ENCODE measurements at regions not wholly inside any gene's neighbourhood (a gene's known extent, or its start where the extent isn't known, plus 50 kb on each side); places are given as distances from the start of the nearest gene placed in this dataset.

DNA sequence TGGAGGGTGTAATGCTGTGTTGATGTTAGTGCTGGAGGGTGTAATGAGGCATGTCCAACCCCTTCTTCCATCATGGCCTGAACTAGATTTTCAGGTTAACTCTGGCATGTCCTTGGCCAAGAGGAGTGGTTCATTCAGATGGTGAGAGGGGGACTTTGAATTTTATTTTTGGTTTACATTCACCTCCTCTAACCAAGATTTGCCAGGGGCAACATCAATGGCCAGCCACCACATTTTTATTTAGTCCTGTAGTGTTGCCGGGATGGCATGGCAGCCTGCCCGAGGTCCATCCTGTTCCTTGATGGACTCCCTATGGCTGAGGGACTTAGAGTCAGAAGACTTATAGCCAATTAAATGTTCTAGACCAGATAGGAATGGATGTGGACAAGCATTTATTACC, 484.6 kb upstream of the HS6ST1 start:
- DNase-seq: no peak

- DNase-seq: no peak
Measured at GRCh38 chr2:128805237-128805636, 486.6 kb upstream of the HS6ST1 start.

DNA sequence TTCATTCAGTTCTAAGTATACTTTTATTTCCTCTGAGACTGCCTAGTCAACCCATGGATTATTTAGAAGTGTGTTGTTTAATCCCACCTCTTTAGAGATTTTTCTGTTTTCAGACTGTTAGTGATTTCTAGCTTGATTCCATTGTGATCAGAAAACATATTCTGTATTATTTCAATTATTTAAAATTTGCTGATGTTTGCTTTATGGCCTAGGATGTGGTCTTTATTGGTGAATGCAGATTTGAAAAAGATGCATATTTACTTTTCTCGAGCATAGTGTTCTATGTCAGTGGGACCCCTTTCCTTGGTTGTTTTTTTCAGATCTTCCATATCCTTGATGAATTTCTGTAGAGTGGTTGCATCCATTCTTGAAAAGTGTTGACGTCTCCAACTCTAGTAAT, 487.2 kb upstream of the HS6ST1 start:
- no peak for DNase-seq

GRCh38 chr2:128807317-128807716, 488.6 kb upstream of the HS6ST1 start:
- DNase-seq: no peak

GRCh38 chr2:128808462-128809258, 490.0 kb upstream of the HS6ST1 start:
- DNase-seq: no peak

DNA sequence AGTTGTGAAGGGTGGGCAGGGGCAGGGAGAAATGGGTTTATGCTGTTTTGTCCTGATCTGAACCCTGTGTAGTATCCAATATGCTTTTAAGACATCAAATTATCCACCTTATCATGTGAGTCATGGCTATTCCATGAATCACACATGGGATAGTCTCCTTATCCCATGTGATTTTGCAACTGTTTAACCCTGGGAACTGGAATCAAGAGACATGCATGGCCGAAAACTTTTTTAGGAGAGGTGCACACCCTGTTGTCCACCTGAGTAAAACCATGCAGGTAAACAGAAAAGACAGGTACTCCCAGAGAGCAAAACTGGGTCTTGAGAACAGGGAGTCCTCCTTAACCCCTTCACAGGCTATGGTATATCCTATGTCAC, 490.6 kb upstream of the HS6ST1 start:
- no peak for DNase-seq

GRCh38 chr2:128809880-128810279, 491.2 kb upstream of the HS6ST1 start:
- no peak for DNase-seq

DNA sequence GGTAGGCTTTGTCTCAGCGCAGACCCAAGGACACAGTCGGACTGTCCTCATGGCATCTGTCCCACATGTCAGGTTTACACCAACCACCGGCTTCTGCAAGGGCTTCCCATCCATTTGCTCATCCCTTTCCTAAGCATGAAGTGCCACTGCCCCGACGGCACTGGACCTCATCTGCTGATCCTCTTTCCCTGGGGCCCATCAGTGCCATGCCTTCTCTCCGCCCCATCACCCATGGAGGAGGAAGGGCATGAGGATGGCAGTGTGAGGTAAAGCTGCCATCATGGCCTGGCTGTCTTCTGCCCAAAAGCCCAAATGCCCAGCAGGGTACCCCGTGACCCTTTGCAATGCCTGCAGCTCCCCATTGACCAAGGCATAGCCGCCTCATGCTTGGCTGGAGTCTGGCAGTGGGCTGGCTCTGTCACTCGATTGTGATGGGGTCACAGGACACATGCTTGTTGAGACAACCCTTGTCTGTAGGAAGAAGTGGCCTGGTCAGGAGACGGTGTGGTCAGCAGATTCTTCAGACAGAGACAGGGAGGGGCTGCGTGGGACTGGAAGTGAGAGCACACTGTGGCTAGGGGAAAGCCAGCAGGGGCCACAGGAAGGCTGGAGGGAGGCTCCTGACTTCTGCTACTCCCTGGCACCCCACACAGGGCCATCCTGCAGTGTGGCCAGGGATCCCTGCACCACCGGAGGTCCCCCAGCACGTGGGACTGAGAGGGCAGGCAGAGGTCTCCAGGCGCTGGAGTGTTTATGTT, 493.7 kb upstream of the HS6ST1 start:
- DNase-seq: no peak

GRCh38 chr2:128813352-128814034, 494.8 kb upstream of the HS6ST1 start:
- DNase-seq: no peak

GRCh38 chr2:128815248-128815647, 496.6 kb upstream of the HS6ST1 start:
- DNase-seq: no peak

DNA sequence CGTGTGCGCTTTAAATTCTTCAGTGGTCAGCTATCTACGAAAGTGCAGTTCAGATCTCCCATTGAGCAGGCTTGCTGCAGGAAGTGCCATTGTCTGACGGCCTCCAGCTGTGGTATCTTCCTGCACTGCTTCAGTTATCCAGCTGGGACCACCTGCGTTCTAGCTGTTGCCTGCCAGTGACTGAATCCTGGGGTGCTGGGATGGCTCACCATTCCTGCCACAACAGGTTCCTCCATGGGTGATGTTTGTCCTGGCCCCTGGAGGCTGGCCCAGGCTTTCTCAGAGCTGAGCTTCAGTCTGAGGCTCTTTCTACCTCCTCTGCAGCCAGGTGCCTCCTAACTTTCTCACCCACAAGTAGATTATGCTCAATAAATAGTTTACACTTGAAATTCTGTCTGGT, 498.5 kb upstream of the HS6ST1 start:
- no peak for DNase-seq

GRCh38 chr2:128817813-128818212, 499.1 kb upstream of the HS6ST1 start:
- no peak for DNase-seq

- DNase-seq: no peak
Measured at GRCh38 chr2:128818248-128818647, 499.6 kb upstream of the HS6ST1 start.

- DNase-seq: no peak
Measured at GRCh38 chr2:128818704-128819491, 500.2 kb upstream of the HS6ST1 start.

DNA sequence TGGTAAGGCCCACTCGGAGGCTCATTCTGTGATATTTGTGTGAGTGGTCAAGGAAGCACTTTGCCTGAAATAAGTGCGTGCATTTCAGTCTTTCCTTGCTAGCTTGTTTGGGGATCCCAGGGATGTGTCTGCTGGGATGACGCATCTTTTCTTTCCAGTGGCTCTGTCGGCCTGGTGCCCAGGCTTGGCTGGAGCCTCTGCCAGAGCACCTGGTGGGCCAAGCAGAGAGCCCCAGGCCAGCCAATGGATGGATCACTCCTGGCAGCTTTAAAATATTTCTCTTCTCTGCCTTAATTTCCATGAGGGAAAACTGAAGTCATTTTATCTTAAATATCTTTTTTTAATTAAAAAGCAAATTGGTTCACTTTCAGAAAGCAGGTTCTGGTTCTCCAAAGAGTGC, 501.8 kb upstream of the HS6ST1 start:
- DNase-seq: peak; percentile 64

GRCh38 chr2:128821010-128821409, 502.3 kb upstream of the HS6ST1 start:
- no peak for DNase-seq

GRCh38 chr2:128832946-128833663, 514.4 kb upstream of the HS6ST1 start:
- DNase-seq: no peak

GRCh38 chr2:128833664-128834027, 515.0 kb upstream of the HS6ST1 start:
- no peak for DNase-seq

DNA sequence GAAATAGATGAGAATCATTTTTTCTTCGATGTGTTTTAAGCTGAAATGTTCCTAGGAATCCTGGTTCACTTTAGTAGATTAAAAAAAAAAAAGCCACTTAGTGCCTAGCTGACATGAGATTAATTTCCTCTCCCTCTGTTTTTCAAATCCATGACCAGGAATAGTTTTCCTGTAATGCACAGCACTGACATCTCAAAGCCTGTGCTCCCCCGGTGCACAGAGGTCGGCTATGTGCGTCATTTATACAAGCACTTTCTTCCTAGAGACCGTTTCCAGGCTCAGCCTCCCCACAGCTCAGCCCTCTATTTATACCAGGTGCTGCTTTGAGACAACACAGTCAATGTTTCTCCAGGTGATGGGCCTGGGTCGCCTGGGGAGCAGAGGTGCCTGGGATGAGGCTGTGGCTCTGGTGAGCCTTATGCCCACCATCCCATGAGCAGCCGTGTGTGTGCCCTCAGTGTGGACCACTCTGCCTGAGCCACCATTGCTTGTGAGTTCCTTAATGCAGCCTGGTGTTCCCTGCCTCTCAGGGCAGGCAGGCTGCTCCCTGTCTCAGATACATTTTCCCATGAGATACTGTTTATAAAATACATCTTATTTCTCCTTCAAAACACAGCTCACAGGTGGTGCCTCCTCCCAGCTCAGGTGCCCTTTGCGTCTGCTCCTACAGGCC, 515.7 kb upstream of the HS6ST1 start:
- no peak for DNase-seq

GRCh38 chr2:128834880-128835252, 516.2 kb upstream of the HS6ST1 start:
- no peak for DNase-seq

DNA sequence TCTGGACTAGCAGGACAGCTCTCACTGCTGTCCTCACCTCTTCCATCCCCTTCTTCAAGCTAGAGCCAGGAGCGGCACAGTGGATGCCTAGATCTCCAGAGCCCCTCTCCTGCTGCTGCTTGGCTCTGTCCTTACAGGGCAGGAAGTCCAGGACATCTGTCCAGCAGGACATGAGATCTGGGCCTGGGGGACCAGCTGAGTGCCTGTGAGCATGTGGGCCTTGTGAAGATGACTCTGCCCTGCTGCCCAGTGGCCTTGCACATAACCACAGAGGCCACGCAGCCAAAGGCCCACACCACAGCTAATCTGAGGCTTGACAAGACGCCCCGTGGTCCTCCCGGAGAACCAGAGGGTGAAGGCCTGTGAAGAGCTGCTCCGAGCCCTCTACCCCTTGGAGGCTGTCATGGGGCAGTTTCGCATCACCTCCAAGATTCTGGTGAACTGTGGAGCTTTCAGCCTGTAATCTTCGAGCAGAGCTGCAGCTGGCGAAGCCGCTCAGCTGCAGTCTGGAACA, 516.7 kb upstream of the HS6ST1 start:
- no peak for DNase-seq

- DNase-seq: no peak
Measured at GRCh38 chr2:128835974-128836373, 517.3 kb upstream of the HS6ST1 start.
